Heart right ventricle (tissue), 16 donors: ENCODE measurements at regions not wholly inside any gene's neighbourhood (a gene's known extent, or its start where the extent isn't known, plus 50 kb on each side); places are given as distances from the start of the nearest gene placed in this dataset.

ENCODE experiments used
- ATAC-seq, 8 donors: fragments of 200-7000 bp; cut with Tn5 transposase; one replicate each; pipeline ENCODE4 v1.9.1; 2020; ENCODE audit warnings: mild to moderate bottlenecking in 8 of 8, moderate library complexity in 8 of 8, moderate number of reproducible peaks in 1 of 8
- DNase-seq, 2 donors: peaks; one replicate each; pipeline ENCODE4 v3.0.0-alpha.2; 2020
- H3K27ac ChIP-seq, 10 donors: fragments of 200-600 bp; sonication (generic) in 2 of 10; one replicate each; pipeline versions ENCODE4 v1.5.0 to v1.8.0; 2020 to 2022; ENCODE audit warnings: mild to moderate bottlenecking in 3 of 10
- H3K27me3 ChIP-seq, 7 donors: fragments of 200-600 bp; one replicate each; pipeline ENCODE4 v1.8.0; 2021 to 2022; ENCODE audit warnings: mild to moderate bottlenecking in 2 of 7
- H3K36me3 ChIP-seq, 9 donors: fragments of 200-600 bp; sonication (generic) in 1 of 9; one replicate each; pipeline versions ENCODE4 v1.5.0 to v1.8.0; 2020 to 2022; ENCODE audit warnings: mild to moderate bottlenecking in 2 of 9
- H3K4me1 ChIP-seq, 9 donors: fragments of 200-600 bp; sonication (generic) in 1 of 9; one replicate each; pipeline versions ENCODE4 v1.5.0 to v1.8.0; 2020 to 2022; ENCODE audit warnings: mild to moderate bottlenecking in 4 of 9
- H3K4me3 ChIP-seq, 10 donors: fragments of 200-600 bp; sonication (generic) in 2 of 10; one replicate each; pipeline versions ENCODE4 v1.5.0 to v1.8.0; 2020 to 2022; ENCODE audit warnings: mild to moderate bottlenecking in 7 of 10, moderate library complexity in 2 of 10
- H3K9me3 ChIP-seq, 11 donors: fragments of 200-600 bp in 10 of 11; sonication (generic) in 2 of 11; one replicate each; pipeline versions ENCODE4 v1.5.0 to v1.8.0; 2013 to 2022; ENCODE audit warnings: mild to moderate bottlenecking in 2 of 11, control low read depth in 1 of 11, moderate library complexity in 1 of 11
- WGBS, 2 donors: extraction: QIAGEN DNeasy Blood & Tissue Kit; methylation state at CpG; one replicate each; pipeline ENCODE4 v1.1.7; 2013; ENCODE audit warnings: inconsistent platforms in 1 of 2; 5-methylcytosine and 5-hydroxymethylcytosine counted together
- intact Hi-C, 10 donors: fragments of 100-400 bp; cut with DNase I; formaldehyde crosslinking; loops; one replicate each; pipeline versions ENCODE4 v1.11.1 to v1.14.2; 2022
- TF ChIP-seq, protein P1 (sequence below), 9 donors: fragments of 200-600 bp; sonication (generic) in 2 of 9; IDR thresholded peaks; one replicate each; pipeline versions ENCODE4 v1.5.0 to v1.8.0; 2021 to 2022; ENCODE audit warnings: antibody characterized with exemption in 9 of 9, mild to moderate bottlenecking in 5 of 9, moderate library complexity in 1 of 9
- donor health status: Arrhythmogenic right ventricular cardiomyopathy.
- donor health status: ischemic (EF 13 %, LVEDD 7.1; RV severe dilation, severe dysfunction).
- donor health status: healthy with polysubstance abuse.
- donor health status: DM: no; HTN: yes; CAD: no.
- donor health status: DM: no; HTN: no; CAD: no.
- donor health status: ischemic (EF 25% LVEDD 6.9; RV normal size, moderate dysfunction).
- donor health status: ischemic (EF 25% LVEDD 5.7; RV mildly dilated, moderate dysfunction).
- donor health status: healthy.
- donor health status: DM: yes; HTN: yes; CAD: no.
- donor health status: Ischemic cardiomyopathy.
- donor health status: ischemic (EF 35%, LVEDD 5.7; RV mildly dilated, moderate dysfunction).
- donor health status: nonischemic (EF 11% LVEDD 7.7; RV severe dilation, severe dysfunction).
- donor health status: DM: yes; HTN: yes; CAD: no.
- donor health status: PGD.
- donor health status: ischemic (EF 29% LVEDD 5.4; RV normal size, mild dysfunction).
- donor health status: nonischemic (EF 23%, LVEDD 6.1; RV moderate dilation, normal function).

DNA sequence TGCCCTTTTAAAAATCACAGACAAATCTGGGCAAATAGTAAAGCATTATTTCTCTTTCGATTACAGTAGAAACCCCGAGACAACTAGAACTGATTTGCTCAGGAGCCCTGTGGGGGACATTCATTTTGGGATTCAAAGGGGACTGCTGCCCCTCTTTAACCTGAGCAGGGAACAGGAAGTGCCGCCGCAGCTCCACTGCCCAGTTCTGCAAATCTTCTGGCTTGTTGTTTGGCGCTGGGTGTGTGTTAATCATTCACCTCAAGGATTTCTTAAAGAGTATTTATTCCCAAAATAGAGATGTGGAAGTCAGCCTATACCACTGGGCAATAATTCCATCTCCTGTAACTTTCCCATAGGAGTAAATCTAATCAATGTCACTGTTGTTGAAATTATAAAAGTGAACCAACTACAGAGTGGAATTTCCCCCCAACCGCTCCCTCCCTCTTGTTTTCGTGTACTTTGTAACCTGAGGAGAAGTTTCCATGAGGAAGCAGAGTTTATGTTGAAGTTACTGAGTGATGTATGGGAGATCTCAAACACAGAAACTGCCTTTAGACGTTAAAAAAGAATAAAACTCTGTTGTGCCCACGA is 515.8 kb downstream of the KLF12 start:
- H3K9me3 ChIP-seq, result peaks cover 0 to 4% (median 0%) of the 10 kb centered on the region in 11 donors
- ATAC-seq (no peak), DNase-seq (no peak)
- peaks cover 0 to 7% (median 0%) of the 10 kb centered on the region in 9 donors for H3K4me1 ChIP-seq
- WGBS, 2 donors, result 59 to 65% methylated on average over 9 of the region's 9 CpGs
- H3K36me3 ChIP-seq, result no peaks in the 10 kb centered on the region
- no peak overlapping the region for H3K4me3 ChIP-seq
- no peaks in the 10 kb centered on the region for H3K27me3 ChIP-seq
- H3K27ac ChIP-seq, result no peak overlapping the region
- TF ChIP-seq, protein P1, sequence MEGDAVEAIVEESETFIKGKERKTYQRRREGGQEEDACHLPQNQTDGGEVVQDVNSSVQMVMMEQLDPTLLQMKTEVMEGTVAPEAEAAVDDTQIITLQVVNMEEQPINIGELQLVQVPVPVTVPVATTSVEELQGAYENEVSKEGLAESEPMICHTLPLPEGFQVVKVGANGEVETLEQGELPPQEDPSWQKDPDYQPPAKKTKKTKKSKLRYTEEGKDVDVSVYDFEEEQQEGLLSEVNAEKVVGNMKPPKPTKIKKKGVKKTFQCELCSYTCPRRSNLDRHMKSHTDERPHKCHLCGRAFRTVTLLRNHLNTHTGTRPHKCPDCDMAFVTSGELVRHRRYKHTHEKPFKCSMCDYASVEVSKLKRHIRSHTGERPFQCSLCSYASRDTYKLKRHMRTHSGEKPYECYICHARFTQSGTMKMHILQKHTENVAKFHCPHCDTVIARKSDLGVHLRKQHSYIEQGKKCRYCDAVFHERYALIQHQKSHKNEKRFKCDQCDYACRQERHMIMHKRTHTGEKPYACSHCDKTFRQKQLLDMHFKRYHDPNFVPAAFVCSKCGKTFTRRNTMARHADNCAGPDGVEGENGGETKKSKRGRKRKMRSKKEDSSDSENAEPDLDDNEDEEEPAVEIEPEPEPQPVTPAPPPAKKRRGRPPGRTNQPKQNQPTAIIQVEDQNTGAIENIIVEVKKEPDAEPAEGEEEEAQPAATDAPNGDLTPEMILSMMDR (IDR thresholded peaks at IDR 0.05), result no peak
- intact Hi-C loops, result loop anchor here in 1 of 10 donors (5.0 kb wide), 1 partner anchor 899 kb away; no protein-coding TSS in a partner anchor

DNA sequence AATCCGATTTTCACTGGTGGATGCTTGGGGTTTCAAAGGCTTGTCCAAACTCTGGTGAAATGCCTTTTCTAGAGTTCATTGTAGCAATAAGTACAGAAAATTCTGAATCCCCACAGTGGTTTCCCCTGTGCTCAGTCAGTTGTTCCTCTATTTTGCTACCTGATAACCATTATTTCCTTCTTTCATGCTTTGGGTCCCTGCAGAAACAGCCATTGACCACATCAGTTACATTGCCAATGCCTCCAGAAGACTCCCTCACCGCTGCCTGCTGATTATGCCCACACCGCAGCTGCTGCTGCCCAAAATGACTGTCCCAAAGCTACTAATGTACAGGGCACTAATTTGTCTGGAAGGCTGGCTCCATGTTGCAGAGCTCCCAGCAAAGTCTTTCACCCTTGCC is 517.3 kb downstream of the KLF12 start:
- no peak overlapping the region for H3K4me3 ChIP-seq
- H3K4me1 ChIP-seq, result no peaks in the 10 kb centered on the region
- H3K36me3 ChIP-seq, result no peaks in the 10 kb centered on the region
- H3K27ac ChIP-seq, result no peak overlapping the region
- no peaks in the 10 kb centered on the region for H3K27me3 ChIP-seq
- TF ChIP-seq, protein P1 (IDR thresholded peaks at IDR 0.05), result no peak
- WGBS, 2 donors, result 91 to 96% methylated on average over 3 of the region's 3 CpGs
- no peak for ATAC-seq
- H3K9me3 ChIP-seq, result peaks cover 0 to 7% (median 0%) of the 10 kb centered on the region in 11 donors
- intact Hi-C loops, result loop anchor here in 1 of 10 donors (5.0 kb wide), 1 partner anchor 900 kb away; no protein-coding TSS in a partner anchor
- DNase-seq, result no peak

DNA sequence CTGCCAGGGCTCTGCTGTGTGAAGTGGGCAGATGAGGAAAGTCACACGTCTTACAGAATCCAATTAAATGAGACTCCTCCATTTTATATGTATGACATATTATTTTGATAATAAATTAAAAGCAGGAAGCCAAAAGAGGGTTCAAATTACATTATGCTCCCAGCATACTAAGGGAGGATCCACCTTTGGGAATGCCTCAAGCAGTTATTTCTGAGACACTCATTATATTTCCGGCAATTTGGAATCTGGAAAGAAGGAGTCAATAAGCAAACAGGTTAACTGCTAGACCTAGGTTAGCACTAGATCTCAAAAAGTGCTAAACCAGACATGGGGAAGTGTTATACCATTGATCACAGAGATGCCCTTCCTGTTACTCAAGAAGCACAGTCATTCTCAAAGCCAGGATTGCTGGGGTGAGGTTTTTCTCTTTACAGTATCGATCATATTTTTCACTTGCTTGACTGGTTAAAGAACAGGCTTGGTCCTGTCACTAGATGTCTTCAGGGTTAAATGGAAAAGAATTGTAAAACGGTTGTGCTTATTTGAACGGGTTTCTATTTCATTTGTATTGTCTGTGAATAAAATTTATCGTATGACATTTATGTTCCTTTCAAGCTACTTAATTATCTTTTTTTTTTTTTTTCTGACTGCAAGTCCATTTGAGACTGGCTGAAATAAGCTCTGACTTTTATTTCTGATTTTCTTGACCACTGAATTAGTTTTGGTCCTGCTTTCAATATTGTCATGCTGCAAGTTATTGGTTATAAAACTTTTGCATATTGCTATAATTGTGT is 523.2 kb downstream of the KLF12 start:
- no peak overlapping the region for H3K4me3 ChIP-seq
- 77 to 81% methylated on average over 6 of the region's 6 CpGs for WGBS, 2 donors
- peaks cover 0 to 7% (median 0%) of the 10 kb centered on the region in 11 donors for H3K9me3 ChIP-seq
- DNase-seq, result no peak
- TF ChIP-seq, protein P1 (IDR thresholded peaks at IDR 0.05), result no peak
- H3K4me1 ChIP-seq, result no peaks in the 10 kb centered on the region
- no peak for ATAC-seq
- no peaks in the 10 kb centered on the region for H3K27me3 ChIP-seq
- H3K36me3 ChIP-seq, result no peaks in the 10 kb centered on the region
- intact Hi-C loops, result no loop called here
- no peak overlapping the region for H3K27ac ChIP-seq

DNA sequence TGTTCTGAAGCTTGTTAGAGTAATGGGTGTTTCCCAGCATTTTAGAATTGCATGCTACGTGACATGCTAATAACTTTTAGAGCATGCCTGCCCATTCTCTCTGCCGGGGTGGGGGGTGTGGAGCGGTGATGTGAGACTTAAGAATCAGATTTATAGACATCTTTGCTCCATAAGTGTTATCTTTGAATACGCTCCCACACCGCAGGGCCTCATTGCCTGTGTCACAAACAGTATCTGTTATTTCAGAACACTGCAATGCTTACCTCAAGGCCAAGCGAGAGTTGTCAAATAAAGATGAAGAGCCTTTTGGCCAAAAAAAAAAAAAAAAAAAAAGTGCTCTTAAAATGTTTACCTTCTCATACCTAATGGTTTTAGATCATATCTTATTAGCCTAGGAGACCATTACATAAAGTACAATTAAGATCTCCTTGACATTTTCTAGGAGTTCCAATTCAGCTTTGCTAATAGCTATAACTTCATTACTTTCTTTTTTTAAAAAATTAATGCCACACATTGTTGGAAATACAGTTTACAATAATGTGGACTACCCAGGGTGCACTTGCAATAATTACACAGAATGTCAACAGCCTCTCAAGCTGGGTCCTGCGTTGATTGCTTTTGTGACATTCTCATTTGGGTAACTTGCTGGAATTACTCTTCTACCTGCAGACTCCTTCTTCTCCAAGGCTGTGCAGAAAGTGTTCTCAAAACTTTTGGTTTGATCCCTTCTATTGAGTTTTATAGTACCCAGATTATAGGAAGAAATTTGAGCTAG is 525.3 kb downstream of the KLF12 start:
- peaks cover 0 to 16% (median 0%) of the 10 kb centered on the region in 11 donors for H3K9me3 ChIP-seq
- H3K4me3 ChIP-seq, result no peak overlapping the region
- H3K36me3 ChIP-seq, result no peaks in the 10 kb centered on the region
- intact Hi-C loops, result no loop called here
- TF ChIP-seq, protein P1 (IDR thresholded peaks at IDR 0.05), result no peak
- DNase-seq (no peak), ATAC-seq (no peak)
- H3K27ac ChIP-seq, result no peak overlapping the region
- no peaks in the 10 kb centered on the region for H3K27me3 ChIP-seq
- WGBS, 2 donors, result 80 to 87% methylated on average over 7 of the region's 7 CpGs
- H3K4me1 ChIP-seq, result no peaks in the 10 kb centered on the region
